Activated CD4-positive, alpha-beta T cell treated with anti-CD3 and anti-CD28 coated beads for 48 hours (primary cell): ENCODE measurements at regions not wholly inside any gene's neighbourhood (a gene's known extent, or its start where the extent isn't known, plus 50 kb on each side); places are given as distances from the start of the nearest gene placed in this dataset.
"Not testable (repeated sequence)": the region's sequence is repeated elsewhere in the genome, so short reads cannot be mapped to it uniquely, and the experiment has no call there.

Experiments
- DNase-seq: peaks from one replicate; pipeline ENCODE4 v3.0.0-alpha.2; 2020

DNA sequence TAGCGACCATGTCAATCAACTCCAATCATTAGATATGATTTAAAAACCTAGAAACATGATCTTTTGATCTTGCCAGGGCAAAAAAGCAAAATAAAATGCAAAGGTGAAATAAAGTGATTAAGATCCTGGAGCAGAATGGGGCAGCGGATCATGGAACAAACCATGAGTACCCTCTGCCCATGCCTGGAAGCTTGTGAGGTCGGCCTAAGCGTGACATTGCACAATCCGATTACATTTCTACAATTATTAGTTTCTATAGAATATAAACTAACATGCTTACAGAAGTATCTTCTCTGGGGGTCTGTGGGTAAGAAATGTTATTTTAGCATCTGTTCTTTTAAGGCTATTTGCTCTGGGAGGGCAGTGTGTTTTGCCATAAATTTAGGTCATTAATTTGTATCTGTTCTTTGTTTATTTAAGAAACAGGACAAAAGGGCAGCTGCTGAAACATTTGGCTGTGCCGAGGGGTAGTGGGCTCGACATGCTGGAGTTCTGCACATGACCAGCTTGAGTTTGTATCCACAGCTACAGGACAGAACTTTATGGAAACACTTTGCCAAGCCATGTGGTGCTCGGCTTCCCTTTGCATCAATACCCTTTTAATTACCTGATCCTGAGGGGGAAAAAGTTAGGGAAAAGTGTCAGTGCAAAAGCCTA is 55.9 kb downstream of the ZBTB18 start:
- DNase-seq, result no peak

DNA sequence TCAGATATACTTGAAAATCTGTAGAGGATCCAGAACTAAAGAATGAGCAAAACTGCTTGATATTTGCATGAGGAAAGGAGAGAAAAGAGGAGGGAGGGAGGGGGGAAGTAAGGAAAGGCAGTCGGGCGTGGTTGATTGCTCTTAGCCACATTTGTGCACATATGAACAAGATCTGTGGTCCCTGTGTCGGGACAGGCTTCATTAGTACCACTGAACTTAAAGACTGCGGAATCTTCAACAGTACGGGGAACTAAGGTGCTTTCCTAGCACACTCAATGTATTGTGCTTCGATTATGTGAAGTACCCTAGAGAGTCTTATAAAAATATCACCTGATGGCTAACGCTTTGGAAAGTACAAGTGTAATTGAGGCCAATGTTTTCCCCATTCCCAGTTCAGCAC is 59.9 kb downstream of the ZBTB18 start:
- no peak for DNase-seq

DNA sequence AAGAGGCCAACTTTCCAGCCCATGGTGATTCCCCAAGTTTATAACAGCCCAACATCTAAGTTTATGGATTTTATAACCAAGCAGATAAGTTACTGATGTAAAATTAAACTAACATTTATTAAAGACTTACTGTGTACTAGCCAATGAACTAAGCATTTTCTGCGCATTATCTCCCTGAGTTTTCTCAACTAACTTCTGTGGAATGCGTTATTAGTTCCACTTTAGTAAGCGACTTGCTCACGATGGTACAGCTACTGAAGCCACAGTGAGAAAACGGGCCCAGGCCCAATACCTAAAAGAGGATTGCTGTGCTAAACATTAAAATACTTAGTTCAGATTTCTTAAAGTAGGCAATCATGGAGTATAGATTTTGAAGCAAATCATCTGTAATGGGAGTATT is 61.0 kb downstream of the ZBTB18 start:
- no peak for DNase-seq

DNA sequence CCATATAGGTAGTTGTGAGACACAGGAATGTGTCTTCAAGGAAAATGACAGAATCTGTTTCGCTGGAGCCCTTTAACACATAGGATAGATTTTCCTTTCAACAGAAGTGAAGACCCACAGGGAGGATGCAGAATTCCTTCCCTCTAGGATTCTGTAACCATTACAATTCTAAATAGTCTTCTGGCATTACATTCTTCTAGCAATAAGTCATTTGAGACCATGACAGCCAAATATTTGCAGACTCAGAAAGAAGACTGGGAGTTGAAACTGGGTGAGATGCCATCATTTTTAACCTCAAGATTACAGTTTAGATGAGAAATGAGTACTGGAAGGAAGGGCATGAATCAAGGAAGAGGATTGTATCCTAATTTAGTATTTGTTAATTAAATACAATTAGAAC is 61.6 kb downstream of the ZBTB18 start:
- DNase-seq, result no peak

DNA sequence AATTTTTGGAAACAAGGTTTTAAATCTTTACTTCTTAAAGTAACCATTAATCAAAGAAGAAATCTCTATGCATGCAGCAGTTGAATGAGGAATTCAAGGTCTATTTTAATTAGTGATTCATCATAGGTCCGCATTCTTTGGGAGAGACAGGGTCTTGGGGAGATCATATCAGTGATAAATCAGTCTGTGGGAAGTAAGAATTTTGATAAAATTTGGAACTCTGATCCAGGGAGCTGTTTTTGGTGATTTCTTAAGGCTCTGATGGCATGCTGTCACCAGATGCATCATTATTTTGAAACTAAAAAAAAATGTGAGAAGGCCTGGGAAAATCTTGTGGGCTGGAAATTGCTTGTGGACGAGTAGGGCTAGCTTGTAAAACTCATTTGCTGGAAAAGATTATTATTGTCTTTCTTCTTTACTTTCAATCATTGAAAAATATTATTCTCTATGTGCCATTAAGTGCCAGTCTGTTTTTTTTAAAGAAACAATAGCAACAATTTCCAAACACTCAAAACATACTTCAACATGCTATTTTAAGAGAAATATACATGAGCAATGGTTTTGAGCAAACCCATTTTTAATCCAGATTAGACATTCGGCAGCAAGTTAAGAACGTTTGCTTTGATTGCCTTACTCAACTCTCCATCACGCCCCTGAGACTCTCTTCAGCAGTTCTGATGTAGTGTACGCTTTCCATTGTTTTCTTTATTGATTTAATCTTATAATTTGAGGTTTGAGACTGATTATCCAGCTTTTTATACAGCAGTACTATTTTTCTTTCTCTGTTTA is 62.6 kb downstream of the ZBTB18 start:
- DNase-seq, result no peak

DNA sequence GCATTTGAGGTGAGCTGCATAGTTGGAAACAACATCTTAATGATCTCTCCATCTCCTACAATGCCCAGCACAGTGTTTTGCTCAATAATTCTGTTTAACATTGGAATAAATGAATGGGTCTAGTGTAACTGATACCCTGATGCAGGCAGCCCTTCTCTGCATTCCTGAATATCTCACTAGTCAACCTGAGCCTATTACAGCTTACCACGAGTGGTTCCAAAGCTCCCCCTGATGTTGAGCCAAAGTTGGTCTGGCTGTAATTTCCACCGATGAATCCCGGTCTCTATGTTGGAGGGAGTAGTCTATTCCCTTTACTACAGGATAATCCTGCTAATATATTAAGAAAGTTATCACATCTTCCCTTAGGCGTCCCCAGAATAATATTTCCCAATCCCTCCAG is 63.8 kb downstream of the ZBTB18 start:
- no peak for DNase-seq

DNA sequence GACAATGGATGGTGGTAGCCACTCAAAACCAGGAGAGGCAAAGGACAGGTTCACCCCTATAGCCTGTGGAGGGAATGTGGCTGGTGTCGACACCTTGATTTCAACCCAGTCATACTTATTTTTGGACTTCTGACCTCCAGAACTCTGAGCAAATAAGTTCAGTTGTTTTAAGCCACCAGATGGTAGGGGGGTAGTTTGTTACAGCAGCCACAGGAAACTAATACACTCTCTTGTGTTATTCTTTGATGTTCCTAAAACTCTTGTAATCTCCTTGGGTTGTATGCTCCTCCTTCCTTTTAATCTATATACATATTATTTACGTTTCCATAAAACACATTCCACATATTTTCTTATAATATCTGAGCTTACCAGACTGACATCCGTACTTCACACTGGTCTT is 65.9 kb downstream of the ZBTB18 start:
- DNase-seq, result no peak

DNA sequence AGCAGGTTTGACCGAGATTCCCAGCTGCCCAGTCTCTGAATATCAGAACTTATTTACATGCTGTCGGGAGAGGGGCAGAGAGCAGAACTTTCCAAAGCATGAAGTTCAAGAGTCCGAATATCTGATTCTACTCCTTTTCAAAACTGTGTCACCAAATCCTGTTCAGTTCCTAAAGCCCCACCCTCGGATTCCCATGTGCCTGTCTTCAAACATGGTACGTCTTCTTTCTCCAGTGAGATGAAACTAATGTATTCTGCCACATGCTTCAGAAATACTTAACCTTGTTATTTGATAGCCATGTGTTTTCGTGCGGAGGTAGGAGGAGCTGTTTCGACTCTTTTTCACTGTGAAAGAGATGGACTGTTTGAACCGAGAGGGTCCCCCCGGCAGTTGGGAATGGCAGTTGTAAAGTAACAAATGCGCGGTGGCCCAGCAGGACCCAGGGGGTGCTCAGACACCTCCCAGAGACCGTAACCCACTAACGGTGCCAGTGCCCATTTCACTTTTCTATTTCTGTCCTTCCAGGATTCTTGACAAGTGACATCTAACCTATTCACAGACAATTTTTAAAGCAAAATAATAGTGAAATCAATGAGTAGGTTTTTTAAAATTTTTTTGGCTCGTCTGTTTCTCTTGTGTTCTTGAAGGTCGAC is 67.2 kb downstream of the ZBTB18 start:
- DNase-seq, result no peak

DNA sequence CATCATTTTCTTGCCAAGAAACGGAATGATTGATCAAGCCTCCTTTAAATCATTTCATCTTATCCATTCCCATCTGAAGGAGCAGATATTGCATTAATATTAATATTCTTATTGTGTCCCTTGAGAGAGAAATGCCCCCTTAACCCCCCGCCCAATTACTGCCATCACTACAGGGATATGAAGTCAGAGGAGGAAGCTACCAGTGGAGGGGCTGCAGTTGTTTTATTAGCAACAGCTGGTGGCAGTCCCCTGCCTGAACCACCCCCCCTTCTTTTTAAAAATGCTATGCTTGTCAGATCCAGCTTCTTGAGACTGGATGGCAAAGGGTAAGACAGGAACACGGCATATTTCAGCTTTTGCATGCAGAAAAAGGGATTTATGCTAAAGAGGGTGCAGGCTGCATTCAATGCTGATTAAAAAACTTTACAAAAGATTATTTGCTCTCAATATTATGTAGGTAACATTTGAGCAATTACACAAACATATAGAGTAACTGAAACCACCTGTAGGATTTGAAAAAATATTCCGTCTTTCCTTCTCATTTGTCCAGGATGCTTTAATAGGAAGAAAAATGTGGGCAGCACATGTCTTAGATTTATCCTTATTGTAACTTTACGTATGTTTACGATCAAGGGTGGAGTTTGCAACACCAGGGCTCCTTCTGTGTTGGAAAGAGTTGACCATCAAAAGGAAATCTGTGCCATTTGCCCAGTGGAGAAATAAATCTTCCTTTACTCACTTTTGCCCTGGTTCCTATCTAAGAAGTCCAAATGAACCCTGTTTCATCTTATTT is 77.7 kb downstream of the ZBTB18 start:
- no peak for DNase-seq

DNA sequence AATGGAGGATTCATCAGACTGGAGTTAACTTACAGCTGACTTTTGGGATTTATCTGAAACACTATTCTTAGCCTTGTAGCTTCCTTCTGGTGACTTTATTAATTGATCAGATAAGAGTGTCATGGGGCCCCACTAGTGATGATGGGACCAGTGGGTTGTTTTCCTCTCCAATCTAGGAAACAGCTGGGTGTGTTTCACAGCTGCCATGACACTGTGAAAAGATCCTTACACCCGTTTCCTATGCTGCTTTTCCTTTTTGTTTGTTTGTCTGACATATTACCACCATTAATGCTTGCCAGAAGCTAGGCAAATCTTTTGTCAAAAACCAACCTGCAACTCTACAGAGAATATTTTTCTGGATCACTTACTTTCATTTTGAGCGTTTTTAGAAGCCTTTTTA is 86.2 kb downstream of the ZBTB18 start:
- DNase-seq, result no peak

DNA sequence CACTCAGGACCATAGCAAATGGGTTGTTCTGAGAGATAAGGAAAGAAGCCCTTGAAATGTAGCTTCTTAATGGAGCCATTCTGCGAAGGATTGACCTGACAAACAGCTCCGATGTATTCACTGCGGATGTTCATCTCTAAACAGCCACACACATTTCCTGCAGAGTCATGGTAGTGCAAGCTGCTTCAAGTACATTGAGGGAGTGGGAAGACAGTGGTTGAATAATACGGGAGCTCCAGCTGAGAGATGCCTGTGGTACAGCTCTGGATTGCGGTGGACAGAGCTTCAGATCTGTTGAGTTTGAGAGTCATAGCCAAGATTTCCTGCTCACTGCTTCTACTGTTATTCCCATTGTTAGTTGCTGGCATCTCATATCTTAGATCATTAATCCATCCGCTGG is 86.6 kb downstream of the ZBTB18 start:
- DNase-seq, result no peak

DNA sequence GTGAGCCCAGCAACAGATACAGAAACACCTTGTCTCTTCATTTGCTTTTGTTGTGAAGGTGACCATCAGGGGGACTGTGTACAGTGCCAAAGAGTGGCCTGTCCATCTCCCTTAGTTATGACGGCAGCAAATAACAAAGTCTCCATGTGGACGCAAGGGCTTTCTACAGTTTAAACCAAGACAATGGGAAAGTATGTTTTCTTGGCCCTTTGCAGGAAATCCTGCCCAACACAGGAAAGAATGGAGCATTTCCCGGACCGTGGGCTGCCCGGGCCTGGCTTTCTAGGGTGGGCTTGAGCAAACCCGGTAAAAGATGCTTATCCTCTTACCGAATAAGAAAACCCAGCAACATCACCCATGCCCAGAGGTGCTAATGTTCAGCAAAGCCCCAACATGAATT is 87.3 kb downstream of the ZBTB18 start:
- DNase-seq, result no peak

DNA sequence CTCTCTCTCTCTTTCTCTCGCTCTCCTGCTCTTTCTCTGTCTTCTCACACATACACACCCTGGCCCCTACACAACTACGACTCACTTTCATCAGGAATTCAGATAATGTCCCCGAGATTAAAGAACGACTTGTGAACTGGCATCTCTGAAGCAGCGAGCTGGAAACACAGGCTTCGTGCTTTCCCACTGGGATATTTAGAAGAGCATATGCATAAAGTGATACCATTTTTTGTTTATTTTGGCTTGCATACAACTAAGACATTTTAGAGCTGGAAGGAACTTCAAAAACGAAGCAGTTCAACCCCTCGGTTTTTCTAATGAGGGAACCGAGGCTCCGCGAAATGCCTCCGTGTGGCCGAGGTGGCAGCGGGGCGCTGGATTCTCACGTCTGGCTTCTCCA is 88.6 kb downstream of the ZBTB18 start:
- no peak for DNase-seq

DNA sequence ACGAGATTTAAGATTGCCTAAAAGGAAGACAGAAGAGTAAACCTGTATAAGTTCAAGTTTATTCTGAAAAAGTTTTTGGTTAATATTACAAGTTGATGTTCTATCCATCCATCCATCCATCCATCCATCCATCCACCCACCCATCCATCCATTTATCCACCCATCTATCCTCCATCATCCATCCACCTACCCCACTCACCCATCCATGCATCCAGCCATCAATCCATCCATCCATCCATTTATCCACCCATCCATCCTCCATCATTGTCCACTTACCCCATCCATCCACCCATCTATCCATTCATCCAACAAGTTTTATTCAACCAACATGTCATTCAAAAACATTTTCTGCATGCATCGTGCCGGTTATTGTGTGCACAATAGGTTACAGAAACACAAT is 89.3 kb downstream of the ZBTB18 start:
- no peak for DNase-seq

DNA sequence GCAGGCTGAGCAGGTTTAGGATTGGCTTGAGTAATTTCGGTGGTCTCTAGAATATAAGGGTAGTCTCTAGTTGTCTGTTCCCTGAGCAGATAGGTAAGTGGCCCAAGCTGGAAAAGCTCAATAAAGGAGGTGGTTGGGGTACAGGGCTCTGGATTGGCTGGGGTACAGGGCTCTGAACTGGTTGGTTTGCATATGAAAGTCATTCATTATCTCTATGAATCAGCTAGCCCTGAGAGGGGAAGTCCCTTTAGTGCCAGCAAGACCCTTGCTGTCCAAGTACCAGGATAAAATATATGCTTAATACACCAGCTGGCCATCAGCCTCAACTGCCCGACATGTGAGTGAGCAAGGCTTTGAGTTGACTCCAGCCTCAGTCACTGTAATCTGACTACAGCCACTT is 93.0 kb downstream of the ZBTB18 start:
- no peak for DNase-seq

DNA sequence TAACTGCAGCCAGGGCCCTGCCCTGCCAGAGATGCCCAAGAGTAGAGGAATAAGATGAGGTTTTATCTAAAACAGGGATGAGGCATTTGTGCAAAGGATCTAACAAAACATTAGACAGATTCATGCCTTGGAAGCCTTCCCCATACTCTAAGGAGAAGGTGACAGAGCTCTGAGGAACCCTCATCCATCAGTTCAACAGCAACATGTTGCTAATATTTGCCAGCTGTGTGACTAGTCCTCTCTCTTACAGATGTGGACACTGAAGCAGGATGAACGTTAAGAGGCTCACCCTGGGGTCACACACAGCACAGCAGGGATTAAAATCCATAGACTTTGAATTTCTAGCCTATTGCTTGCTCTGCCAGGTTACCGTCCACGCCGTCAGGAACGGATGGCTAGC is 99.0 kb downstream of the ZBTB18 start:
- DNase-seq, result no peak

DNA sequence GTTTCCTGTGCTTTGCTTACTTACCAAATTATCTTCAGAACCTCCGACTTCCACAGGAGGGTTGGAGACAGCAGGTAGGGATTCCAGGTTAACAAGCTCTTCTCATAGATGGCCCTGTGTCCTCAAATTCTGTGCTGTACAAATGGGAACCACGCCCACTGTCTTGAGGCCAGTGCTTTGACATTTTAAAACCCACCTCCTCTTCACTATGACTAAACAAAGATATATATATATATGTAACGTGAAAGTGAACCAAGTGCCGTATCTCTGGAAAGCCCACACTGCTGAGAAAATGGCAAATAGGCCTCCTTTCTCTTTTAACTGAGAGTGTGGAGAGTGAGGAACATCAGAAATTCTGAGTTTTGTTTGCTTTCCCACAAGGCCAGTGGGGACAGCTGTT is 99.6 kb downstream of the ZBTB18 start:
- DNase-seq, result peak; percentile 6

DNA sequence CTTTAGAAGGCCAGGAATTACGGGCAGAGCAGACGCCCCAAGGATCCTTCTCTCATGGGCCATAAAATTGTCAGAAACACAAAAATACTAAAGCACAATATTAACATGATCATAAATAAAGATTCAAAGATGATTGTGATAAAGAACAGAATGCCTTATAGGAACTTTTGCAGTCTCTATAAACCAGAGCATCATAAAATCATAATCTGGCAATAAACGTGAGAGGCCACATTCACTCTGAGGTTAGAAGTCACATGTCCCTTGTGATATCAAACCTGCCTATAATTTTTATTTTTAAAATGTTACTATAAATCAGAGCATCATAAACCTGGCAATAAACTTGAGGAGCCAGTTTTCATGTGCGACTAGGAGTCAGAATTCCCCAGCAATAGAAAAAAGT is 100.5 kb downstream of the ZBTB18 start:
- no peak for DNase-seq

DNA sequence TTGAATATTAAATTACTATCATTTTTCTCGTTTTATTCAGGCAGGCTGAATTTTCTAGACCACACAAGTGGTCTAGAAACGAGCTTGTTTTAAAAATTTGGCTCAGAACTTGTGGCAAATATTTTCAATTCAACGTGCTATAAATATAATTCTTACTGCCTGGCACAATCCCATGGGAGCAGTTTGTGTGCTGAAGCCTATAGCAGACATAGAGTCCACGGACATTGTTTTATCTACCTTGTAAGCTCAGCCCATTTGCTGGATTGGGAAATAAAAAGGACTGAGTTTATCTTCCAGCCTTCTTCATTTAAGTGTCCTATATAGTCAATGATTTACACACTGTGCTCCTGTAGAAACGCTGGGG is 103.4 kb downstream of the ZBTB18 start:
- no peak for DNase-seq

DNA sequence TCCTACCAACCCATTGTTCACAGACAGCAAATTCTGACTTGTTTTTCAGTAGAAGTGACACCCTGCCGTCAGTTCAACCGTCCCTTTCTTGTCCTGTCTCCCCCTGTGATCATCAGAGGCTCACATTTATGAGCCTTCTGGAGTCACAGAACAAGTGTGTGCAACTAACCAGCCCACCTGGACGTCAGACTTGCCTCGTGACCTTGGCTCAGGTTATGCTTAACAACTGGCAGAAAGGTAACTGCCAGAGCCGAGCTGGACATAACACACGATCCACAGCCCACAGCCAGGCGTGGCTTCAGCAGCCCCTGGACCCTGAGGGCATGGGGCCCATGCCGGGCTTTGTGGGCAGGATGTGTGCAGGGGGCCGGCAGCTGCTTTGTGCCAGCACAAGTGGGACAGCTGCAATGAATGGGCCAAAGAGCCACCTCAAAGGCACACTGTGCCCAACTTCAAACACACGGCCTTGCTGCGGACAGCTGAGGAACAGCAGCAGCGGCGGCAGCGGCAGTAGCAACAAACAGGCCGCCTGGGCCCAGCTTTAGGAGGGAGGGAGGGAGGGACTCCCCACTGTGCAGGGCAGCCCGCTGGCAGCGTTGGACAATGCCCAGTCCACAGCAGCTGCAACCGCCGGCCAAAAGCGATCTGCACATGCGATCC is 103.9 kb downstream of the ZBTB18 start:
- no peak for DNase-seq

DNA sequence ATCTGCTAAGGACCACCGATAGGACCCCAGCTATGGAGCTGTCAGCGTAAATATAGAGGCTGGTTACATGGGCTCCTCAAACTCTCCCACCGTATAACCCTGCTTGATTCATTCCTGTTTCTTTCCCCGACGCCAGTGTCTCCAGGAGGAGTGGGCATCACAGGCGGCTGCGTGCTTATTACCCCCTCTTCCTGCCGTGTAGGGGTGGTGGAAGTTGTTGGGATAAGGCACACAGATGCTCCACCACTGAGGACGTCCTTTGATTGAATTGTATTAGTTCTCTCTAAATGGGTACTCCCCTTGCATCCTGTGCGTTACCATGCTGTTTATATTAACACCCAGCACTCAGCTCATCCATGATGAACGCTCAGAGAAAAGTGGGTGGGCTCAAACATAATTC is 104.6 kb downstream of the ZBTB18 start:
- DNase-seq, result no peak

DNA sequence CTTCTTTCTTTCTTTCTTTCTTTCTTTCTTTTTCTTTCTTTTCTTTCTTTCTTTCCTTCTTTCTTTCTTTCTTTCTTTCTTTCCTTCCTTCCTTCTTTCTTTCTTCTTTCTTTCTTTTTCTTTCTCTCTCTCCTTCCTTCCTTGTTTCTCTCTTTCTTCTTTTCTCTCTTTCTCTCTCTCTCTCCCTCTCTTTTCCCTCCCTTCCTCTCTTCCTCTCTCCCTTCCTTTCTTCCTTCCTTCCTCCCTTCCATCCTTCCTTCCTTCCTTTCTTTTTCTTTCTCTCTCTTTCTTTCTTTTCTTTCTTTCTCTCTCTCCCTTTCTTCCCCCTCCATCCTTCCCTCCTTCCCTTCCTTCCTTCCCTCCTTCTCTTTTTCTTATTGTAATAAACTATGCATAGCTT is 105.5 kb downstream of the ZBTB18 start:
- not testable (repeated sequence) for DNase-seq
